ENCODE measurements at regions not wholly inside any gene's neighbourhood (a gene's known extent, or its start where the extent isn't known, plus 50 kb on each side); places are given as distances from the start of the nearest gene placed in this dataset.

GRCh38 chr2:65786007-65786717 lies 353.8 kb upstream of the SPRED2 start:
- Histone ChIP-seq H3K4me2 (ENCODE audit: low read depth, low read length) (no peak overlapping the region), H4K91ac (ENCODE audit: insufficient read depth, low read depth, low read length) (no peak overlapping the region), H4K20me1 (ENCODE audit: insufficient read depth, low read length) (no peaks in the 10 kb centered on the region), H3K18ac (ENCODE audit: low read depth, low read length) (no peak overlapping the region), H2BK5ac (ENCODE audit: low read depth, low read length, poor library complexity, severe bottlenecking) (no peak overlapping the region), H3K9ac (ENCODE audit: low read depth, low read length) (no peak overlapping the region), H3K9me3 (ENCODE audit: control insufficient read depth, insufficient read depth, low read length) (no peaks in the 10 kb centered on the region), H3K4me1 (ENCODE audit: control insufficient read depth, insufficient read depth, low read length) (no peaks in the 10 kb centered on the region), H3K79me1 (ENCODE audit: low read depth in 1 of 2, low read length in 2 of 2) (no peaks in the 10 kb centered on the region), H3K27ac (ENCODE audit: insufficient read depth, low read length) (no peak overlapping the region), H3K4me3 (ENCODE audit: insufficient read depth, low read depth, low read length) (no peak overlapping the region), H3K14ac (replicated peaks; ENCODE audit: low read depth, low read length) (no peak overlapping the region), H4K5ac (ENCODE audit: low read depth, low read length) (no peak overlapping the region), H2AK9ac (replicated peaks; ENCODE audit: low read depth, low read length, poor library complexity) (no peak overlapping the region), H2AK5ac (ENCODE audit: low read depth, low read length) (no peak overlapping the region), H3K27me3 (ENCODE audit: control insufficient read depth, insufficient read depth, low read length) (peaks cover 2% of the 10 kb centered on the region), H4K8ac (ENCODE audit: low read depth in 2 of 2, low read length in 2 of 2) (no peak overlapping the region), H3K4ac (ENCODE audit: low read depth, low read length) (no peak overlapping the region), H3K23ac (ENCODE audit: low read depth, low read length) (no peak overlapping the region), H3K36me3 (ENCODE audit: control insufficient read depth, insufficient read depth, low read length) (no peaks in the 10 kb centered on the region), H2BK20ac (ENCODE audit: low read depth, low read length) (no peak overlapping the region), H2BK120ac (ENCODE audit: low read depth, low read length) (no peak overlapping the region), H3K9me1 (ENCODE audit: insufficient read depth, low read length) (no peaks in the 10 kb centered on the region), H2AFZ (replicated peaks; ENCODE audit: low read length, poor library complexity) (no peak overlapping the region), H3K56ac (ENCODE audit: extremely low read depth, insufficient read depth, low read length) (no peak overlapping the region), H2BK15ac (ENCODE audit: low read depth, low read length) (no peak overlapping the region)
- no peak for ATAC-seq (ENCODE audit: low read depth)
- dilution Hi-C loops (cut with HindIII; ENCODE audit: low sequenced_read_pairs, unreplicated experiment) (no loop called here), intact Hi-C loops (cut with micrococcal nuclease) (no loop called here), in situ Hi-C loops (cut with MboI; ENCODE audit: low sequenced_read_pairs) (no loop called here)
- no peak for DNase-seq
- BruUV-seq (replicated peaks), result no TSS peak
- no peak for TF ChIP-seq SMC3 (IDR thresholded peaks at IDR 0.05; ENCODE audit: low read depth, low read length)
- TF ChIP-seq POLR2A (IDR thresholded peaks at IDR 0.05; ENCODE audit: low read depth, low read length), result no peak
- TF ChIP-seq CHD1 (IDR thresholded peaks at IDR 0.05; ENCODE audit: low read depth, low read length), result no peak
- TF ChIP-seq RFX5 (IDR thresholded peaks at IDR 0.05; ENCODE audit: low read depth, low read length), result no peak
- TF ChIP-seq ELK1 (IDR thresholded peaks at IDR 0.05; ENCODE audit: borderline replicate concordance, low read depth, low read length), result no peak
- TF ChIP-seq BHLHE40 (IDR thresholded peaks at IDR 0.05; ENCODE audit: low read depth, low read length), result no peak
- no peak for TF ChIP-seq CEBPB (IDR thresholded peaks at IDR 0.05; ENCODE audit: low read depth, low read length)
- TF ChIP-seq RAD21 (IDR thresholded peaks at IDR 0.05; ENCODE audit: low read length), result no peak
- no peak for TF ChIP-seq MAZ (IDR thresholded peaks at IDR 0.05; ENCODE audit: borderline replicate concordance, low read depth, low read length)
- no peak for TF ChIP-seq FOS (IDR thresholded peaks at IDR 0.05; ENCODE audit: low read depth, low read length)
- TF ChIP-seq USF2 (IDR thresholded peaks at IDR 0.05; ENCODE audit: low read depth, low read length), result no peak
- no peak for TF ChIP-seq RCOR1 (IDR thresholded peaks at IDR 0.05; ENCODE audit: insufficient replicate concordance, low read length)
- no peak for TF ChIP-seq MXI1 (IDR thresholded peaks at IDR 0.05; ENCODE audit: borderline replicate concordance, low read depth, low read length)
- ChIA-PET CTCF (no interaction called here), POLR2A (ENCODE audit: unreplicated experiment) (no interaction called here)
- WGBS, 2 experiments (ENCODE audit: extremely low coverage in 2 of 2, insufficient read length in 1 of 2), result no CpG with 5 or more reads among the region's 2 CpGs

Measured in IMR-90 (cell line).